HG02943 (cell line): ENCODE measurements at regions not wholly inside any gene's neighbourhood (a gene's known extent, or its start where the extent isn't known, plus 50 kb on each side); places are given as distances from the start of the nearest gene placed in this dataset.
"Not testable (repeated sequence)": the region's sequence is repeated elsewhere in the genome, so short reads cannot be mapped to it uniquely, and the experiment has no call there.

ENCODE experiments used
- ATAC-seq: cut with Tn5 transposase; IDR thresholded peaks from one replicate; pipeline ENCODE4 v1.9.1; 2021; ENCODE audit warnings: mild to moderate bottlenecking, low read depth, moderate library complexity; ENCODE audit not compliant: unreplicated experiment

GRCh38 chr3:35275768-35276167 lies 363.6 kb upstream of the ARPP21 start:
- ATAC-seq: no peak

- ATAC-seq: no peak
Measured at GRCh38 chr3:35276568-35276967, 362.8 kb upstream of the ARPP21 start.

GRCh38 chr3:35291471-35292236 lies 347.7 kb upstream of the ARPP21 start:
- no peak for ATAC-seq

DNA sequence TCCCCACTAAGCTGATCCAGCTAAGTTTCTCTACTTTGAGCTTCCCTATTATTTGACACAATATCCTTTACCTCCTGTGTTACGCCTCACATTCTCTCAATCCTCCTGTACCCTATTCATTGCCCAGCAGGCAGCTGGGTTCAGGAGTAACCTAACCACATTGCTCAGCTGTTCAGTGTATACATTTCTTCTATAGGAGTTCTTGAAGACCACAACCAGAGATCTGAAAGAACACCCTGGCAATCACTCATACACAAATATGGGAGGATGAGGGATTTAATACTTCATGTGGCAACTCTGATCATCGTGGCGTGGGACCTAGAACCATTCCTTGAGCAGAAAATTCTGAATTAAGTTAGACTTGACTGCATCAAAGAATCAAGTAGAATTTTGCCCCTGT lies 346.8 kb upstream of the ARPP21 start:
- no peak for ATAC-seq

GRCh38 chr3:35295906-35296305 lies 343.4 kb upstream of the ARPP21 start:
- no peak for ATAC-seq

- ATAC-seq: no peak
Measured at GRCh38 chr3:35296533-35296932, 342.8 kb upstream of the ARPP21 start.

DNA sequence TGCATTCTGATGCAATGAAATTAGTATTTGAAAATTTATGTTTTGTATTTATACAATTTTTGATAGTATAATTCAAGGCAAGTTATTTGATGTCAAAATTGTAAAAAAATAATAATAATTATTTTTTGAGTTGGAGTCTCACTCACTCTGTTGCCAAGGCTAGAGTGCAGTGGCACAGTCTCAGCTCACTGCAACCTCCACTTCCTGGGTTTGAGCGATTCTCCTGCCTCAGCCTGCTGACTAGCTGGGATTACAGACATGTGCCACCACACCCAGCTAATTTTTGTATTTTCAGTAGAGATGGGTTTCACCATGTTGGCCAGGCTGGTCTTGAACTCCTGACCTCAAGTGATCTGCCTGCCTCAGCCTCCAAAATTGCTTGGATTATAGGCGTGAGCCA lies 342.4 kb upstream of the ARPP21 start:
- not testable (repeated sequence) for ATAC-seq

DNA sequence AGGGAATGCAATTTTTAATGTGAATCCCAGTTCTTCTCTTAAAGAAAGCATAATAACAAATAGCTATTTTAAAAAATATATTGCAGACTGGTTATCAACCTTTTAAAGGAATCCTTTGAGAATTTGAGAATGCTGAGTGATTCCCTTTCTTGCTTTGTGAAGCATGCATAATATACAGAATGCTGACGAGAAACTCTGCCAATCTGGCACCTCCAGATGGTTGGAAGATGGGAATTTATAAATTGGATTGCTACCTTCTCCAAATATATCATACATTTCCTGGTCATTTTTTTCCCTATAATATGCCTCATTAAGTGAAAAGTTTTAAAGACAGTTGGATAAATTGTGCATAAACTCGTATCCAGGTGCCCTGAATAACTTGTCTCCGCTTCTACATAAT lies 333.9 kb upstream of the ARPP21 start:
- no peak for ATAC-seq

- ATAC-seq: no peak
Measured at GRCh38 chr3:35307296-35307695, 332.0 kb upstream of the ARPP21 start.

DNA sequence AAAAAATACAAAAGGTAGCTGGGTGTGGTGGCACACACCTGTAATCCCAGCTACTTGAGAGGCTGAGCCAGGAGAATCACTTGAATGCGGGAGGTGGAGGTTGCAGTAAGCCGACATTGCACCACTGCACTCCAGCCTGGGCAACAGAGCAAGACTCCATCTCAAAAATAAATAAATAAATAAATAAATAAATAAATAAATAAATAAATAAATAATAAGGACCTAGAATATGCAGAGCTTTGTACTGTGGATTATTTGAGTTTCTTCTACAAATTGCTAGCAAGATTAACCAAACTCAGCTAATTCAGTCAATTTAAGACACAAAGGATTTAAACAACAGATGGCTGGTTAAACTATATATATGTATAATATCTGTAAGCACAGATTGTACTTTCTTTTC lies 322.5 kb upstream of the ARPP21 start:
- ATAC-seq: not testable (repeated sequence)

DNA sequence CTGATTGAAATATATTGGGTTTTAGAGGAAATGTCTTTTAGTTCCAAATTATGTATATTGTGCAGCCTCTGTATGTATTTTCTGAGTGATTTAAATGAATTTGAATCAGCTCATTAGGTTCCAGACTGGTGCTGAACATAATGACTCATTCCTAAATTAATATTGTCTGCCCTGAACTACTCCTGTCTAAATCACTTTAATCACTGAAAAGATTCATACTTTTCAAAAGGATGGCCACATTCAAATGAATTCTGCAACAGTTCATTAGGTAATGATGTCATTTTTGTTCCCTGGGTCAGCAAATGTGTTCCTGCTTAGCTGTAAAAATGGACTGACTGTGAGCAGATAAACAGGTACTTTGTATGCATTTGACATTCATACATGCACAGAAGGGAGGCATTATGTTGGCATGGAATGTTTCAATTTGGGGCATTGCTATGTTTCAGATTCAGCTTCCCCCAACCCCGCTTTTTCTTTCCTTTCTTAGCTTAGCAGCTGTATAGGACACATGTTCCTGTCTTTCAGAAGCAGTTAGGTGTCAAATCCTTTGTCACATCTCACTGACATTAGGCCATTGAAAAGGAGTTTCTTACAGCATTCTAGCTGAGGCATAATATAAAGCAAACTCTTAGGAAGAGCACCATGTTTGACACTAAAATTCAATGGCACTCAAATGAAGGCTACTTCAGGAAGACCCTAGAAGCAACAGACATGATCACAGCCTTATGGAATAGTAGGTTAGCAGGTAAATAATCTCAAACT lies 318.5 kb upstream of the ARPP21 start:
- ATAC-seq: no peak

GRCh38 chr3:35322070-35322469 lies 317.3 kb upstream of the ARPP21 start:
- ATAC-seq: no peak

GRCh38 chr3:35335703-35336102 lies 303.6 kb upstream of the ARPP21 start:
- no peak for ATAC-seq

- no peak for ATAC-seq
Measured at GRCh38 chr3:35336601-35337000, 302.7 kb upstream of the ARPP21 start.

GRCh38 chr3:35338186-35338585 lies 301.1 kb upstream of the ARPP21 start:
- no peak for ATAC-seq

DNA sequence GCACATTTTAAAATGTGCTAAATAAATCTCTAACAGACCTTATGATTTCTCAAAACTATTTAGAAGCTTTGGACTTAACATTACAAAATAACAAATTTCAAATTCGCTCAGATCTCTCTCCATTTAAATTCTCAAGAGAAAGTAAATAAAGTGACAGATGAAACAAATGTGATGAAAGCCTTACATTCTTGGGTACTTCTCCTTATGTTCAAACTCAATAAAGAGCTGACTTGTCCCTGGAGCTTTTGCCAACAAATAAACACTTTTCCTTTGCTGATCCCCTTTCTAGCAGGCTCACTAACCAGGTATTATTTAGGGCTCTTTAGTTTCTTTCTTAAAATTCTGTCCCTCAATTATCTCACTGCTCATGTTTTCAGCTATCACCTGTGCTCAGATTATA lies 259.1 kb upstream of the ARPP21 start:
- ATAC-seq: no peak

- ATAC-seq: no peak
Measured at GRCh38 chr3:35383216-35383615, 256.1 kb upstream of the ARPP21 start.

DNA sequence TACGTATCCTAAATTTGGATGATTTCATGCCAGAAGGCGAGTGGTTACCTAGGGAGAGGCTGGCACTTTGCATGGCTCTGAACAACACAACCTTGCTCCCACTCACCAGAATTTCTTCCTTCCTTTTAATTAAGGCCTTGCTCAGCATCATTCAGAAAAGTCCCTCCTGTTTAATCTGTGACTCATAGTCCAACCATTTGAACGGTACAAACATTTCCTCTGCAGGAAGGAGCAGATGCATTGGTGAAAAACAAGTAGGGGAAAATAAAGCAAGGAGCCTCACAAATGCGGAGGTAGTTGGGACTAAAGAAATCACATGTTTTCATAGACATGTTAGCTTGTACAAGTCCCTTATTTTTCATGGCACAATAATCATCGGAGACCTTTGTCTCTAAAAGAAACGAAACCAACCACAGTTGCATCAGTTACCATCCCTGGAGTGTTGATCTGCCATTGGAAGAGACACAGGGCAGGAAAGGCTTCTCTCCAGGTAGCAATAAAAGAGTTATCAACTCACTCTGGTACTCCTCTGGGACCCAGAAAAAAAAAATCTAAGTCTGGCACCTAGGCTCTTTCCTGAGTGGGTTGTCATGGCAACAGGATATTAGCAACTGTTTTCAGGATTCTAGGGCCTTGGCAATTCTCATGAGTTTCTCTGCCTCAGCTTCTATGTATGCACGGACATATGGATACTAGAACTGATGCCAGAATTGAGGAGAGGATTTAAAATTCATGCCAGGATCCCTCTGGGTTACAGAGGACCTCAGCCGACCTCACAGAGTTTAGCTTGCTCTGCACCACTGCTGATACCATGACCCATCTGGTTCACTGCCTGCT lies 255.4 kb upstream of the ARPP21 start:
- no peak for ATAC-seq

- no peak for ATAC-seq
Measured at GRCh38 chr3:35385271-35385670, 254.1 kb upstream of the ARPP21 start.

- ATAC-seq: no peak
Measured at GRCh38 chr3:35389907-35390306, 249.4 kb upstream of the ARPP21 start.

DNA sequence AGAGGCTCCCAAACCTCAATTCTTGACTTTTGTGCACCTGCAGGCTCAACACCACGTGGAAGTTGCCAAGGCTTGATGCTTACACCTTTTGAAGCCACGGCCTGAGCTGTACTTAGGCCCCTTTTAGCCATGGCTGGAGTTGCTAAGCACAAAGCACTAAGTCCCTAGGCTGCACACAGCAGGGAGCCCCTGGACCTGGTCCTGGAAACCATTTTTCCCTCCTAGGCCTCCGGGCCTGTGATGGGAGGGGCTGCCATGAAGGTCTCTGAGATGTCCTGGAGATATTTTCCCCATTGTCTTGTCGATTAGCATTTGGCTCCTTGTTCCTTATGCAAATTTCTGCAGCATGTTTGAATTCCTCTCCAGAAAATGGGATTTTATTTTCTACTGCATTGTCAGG lies 247.1 kb upstream of the ARPP21 start:
- ATAC-seq: no peak
